Liver (tissue), 3 donors: ENCODE measurements at regions not wholly inside any gene's neighbourhood (a gene's known extent, or its start where the extent isn't known, plus 50 kb on each side); places are given as distances from the start of the nearest gene placed in this dataset.

Experiments used
- CTCF ChIP-seq: fragments of 150-350 bp; IDR thresholded peaks from 2 replicates; pipeline ENCODE4 v1.5.1; 2017; ENCODE audit warnings: improper control_type of control experiment, low read depth, low read length; ENCODE audit not compliant: missing input control
- FOXA1 ChIP-seq: IDR thresholded peaks from 2 replicates; pipeline ENCODE4 v1.6.1; 2016; ENCODE audit warnings: antibody characterized with exemption
- JUND ChIP-seq, 2 donors: IDR thresholded peaks; 2 replicates each; pipeline ENCODE4 v1.6.1; 2016; ENCODE audit warnings: antibody characterized with exemption in 2 of 2
- REST ChIP-seq: IDR thresholded peaks from 2 replicates; pipeline ENCODE4 v1.6.1; 2016; ENCODE audit warnings: antibody characterized with exemption, mild to moderate bottlenecking
- ZBTB33 ChIP-seq: IDR thresholded peaks from 2 replicates; pipeline ENCODE4 v1.6.1; 2016; ENCODE audit warnings: antibody characterized with exemption
- donor health status: healthy.
- donor health status: healthy.

GRCh38 chr16:14015948-14016347 is 55.2 kb upstream of the MRTFB start:
- no peak for TF ChIP-seq CTCF
- TF ChIP-seq ZBTB33 = no peak
- no peak for TF ChIP-seq REST
- no peak for TF ChIP-seq JUND (IDR thresholded peaks at IDR 0.05)
- no peak for TF ChIP-seq FOXA1
